ENCODE measurements at regions not wholly inside any gene's neighbourhood (a gene's known extent, or its start where the extent isn't known, plus 50 kb on each side); places are given as distances from the start of the nearest gene placed in this dataset.

GRCh38 chr2:120567128-120567527 is 168.5 kb upstream of the GLI2 start:
- no peak overlapping the region for H3K27ac ChIP-seq (ENCODE audit: low read depth, low read length)
- no peaks in the 10 kb centered on the region for H3K4me1 ChIP-seq (ENCODE audit: control insufficient read depth, low read length)
- H3K36me3 ChIP-seq (ENCODE audit: control insufficient read depth, low read length), result no peaks in the 10 kb centered on the region
- H3F3A ChIP-seq (ENCODE audit: control insufficient read depth, insufficient read depth), result no peaks in the 10 kb centered on the region
- H3K4me3 ChIP-seq (ENCODE audit: low read length), result no peak overlapping the region
- H3K27me3 ChIP-seq (ENCODE audit: control insufficient read depth, low read length), result no peaks in the 10 kb centered on the region
- no peak for TF ChIP-seq CTCF (IDR thresholded peaks at IDR 0.05; ENCODE audit: low read depth, low read length, poor library complexity, severe bottlenecking)
- no peak for TF ChIP-seq EZH2phosphoT487 (IDR thresholded peaks at IDR 0.05; ENCODE audit: borderline replicate concordance, low read length)
- no peaks in the 10 kb centered on the region for H3K9me3 ChIP-seq (ENCODE audit: control insufficient read depth, insufficient read depth, low read length)
- no peak overlapping the region for H3K4me2 ChIP-seq (ENCODE audit: low read length)
- H3K79me2 ChIP-seq (ENCODE audit: control insufficient read depth, low read length), result no peaks in the 10 kb centered on the region
- no peaks in the 10 kb centered on the region for H3K9me2 ChIP-seq (replicated peaks; ENCODE audit: control insufficient read depth, low read length)
- H4K20me1 ChIP-seq (ENCODE audit: control insufficient read depth, insufficient read depth, low read depth, low read length), result no peaks in the 10 kb centered on the region

- Histone ChIP-seq H3F3A (ENCODE audit: control insufficient read depth, insufficient read depth) (no peaks in the 10 kb centered on the region), H3K4me3 (ENCODE audit: low read length) (no peak overlapping the region), H3K4me1 (ENCODE audit: control insufficient read depth, low read length) (no peaks in the 10 kb centered on the region), H3K79me2 (ENCODE audit: control insufficient read depth, low read length) (no peaks in the 10 kb centered on the region), H3K4me2 (ENCODE audit: low read length) (no peak overlapping the region), H3K9me2 (replicated peaks; ENCODE audit: control insufficient read depth, low read length) (no peaks in the 10 kb centered on the region), H3K9me3 (ENCODE audit: control insufficient read depth, insufficient read depth, low read length) (no peaks in the 10 kb centered on the region), H3K27me3 (ENCODE audit: control insufficient read depth, low read length) (no peaks in the 10 kb centered on the region), H4K20me1 (ENCODE audit: control insufficient read depth, insufficient read depth, low read depth, low read length) (no peaks in the 10 kb centered on the region), H3K36me3 (ENCODE audit: control insufficient read depth, low read length) (no peaks in the 10 kb centered on the region), H3K27ac (ENCODE audit: low read depth, low read length) (no peak overlapping the region)
- no peak for TF ChIP-seq EZH2phosphoT487 (IDR thresholded peaks at IDR 0.05; ENCODE audit: borderline replicate concordance, low read length)
These were observed 167.3 kb upstream of the GLI2 start for GRCh38 chr2:120568089-120568974.

GRCh38 chr2:120568975-120569268 is 166.7 kb upstream of the GLI2 start:
- Histone ChIP-seq H3K36me3 (ENCODE audit: control insufficient read depth, low read length) (no peaks in the 10 kb centered on the region), H3K4me1 (ENCODE audit: control insufficient read depth, low read length) (no peaks in the 10 kb centered on the region), H3F3A (ENCODE audit: control insufficient read depth, insufficient read depth) (no peaks in the 10 kb centered on the region), H3K27me3 (ENCODE audit: control insufficient read depth, low read length) (no peaks in the 10 kb centered on the region), H3K4me3 (ENCODE audit: low read length) (no peak overlapping the region), H3K4me2 (ENCODE audit: low read length) (no peak overlapping the region), H3K9me3 (ENCODE audit: control insufficient read depth, insufficient read depth, low read length) (no peaks in the 10 kb centered on the region), H3K79me2 (ENCODE audit: control insufficient read depth, low read length) (no peaks in the 10 kb centered on the region), H4K20me1 (ENCODE audit: control insufficient read depth, insufficient read depth, low read depth, low read length) (no peaks in the 10 kb centered on the region), H3K9me2 (replicated peaks; ENCODE audit: control insufficient read depth, low read length) (no peaks in the 10 kb centered on the region), H3K27ac (ENCODE audit: low read depth, low read length) (no peak overlapping the region)
- no peak for TF ChIP-seq EZH2phosphoT487 (IDR thresholded peaks at IDR 0.05; ENCODE audit: borderline replicate concordance, low read length)
- no peak for TF ChIP-seq CTCF (IDR thresholded peaks at IDR 0.05; ENCODE audit: low read depth, low read length, poor library complexity, severe bottlenecking)

- Histone ChIP-seq H3K36me3 (ENCODE audit: control insufficient read depth, low read length) (no peaks in the 10 kb centered on the region), H3K27me3 (ENCODE audit: control insufficient read depth, low read length) (no peaks in the 10 kb centered on the region), H3K9me3 (ENCODE audit: control insufficient read depth, insufficient read depth, low read length) (no peaks in the 10 kb centered on the region), H3K79me2 (ENCODE audit: control insufficient read depth, low read length) (no peaks in the 10 kb centered on the region), H4K20me1 (ENCODE audit: control insufficient read depth, insufficient read depth, low read depth, low read length) (no peaks in the 10 kb centered on the region), H3K4me3 (ENCODE audit: low read length) (no peak overlapping the region), H3K9me2 (replicated peaks; ENCODE audit: control insufficient read depth, low read length) (no peaks in the 10 kb centered on the region), H3K4me1 (ENCODE audit: control insufficient read depth, low read length) (no peaks in the 10 kb centered on the region), H3K4me2 (ENCODE audit: low read length) (no peak overlapping the region), H3F3A (ENCODE audit: control insufficient read depth, insufficient read depth) (no peaks in the 10 kb centered on the region), H3K27ac (ENCODE audit: low read depth, low read length) (no peak overlapping the region)
- no peak for TF ChIP-seq EZH2phosphoT487 (IDR thresholded peaks at IDR 0.05; ENCODE audit: borderline replicate concordance, low read length)
- TF ChIP-seq CTCF (IDR thresholded peaks at IDR 0.05; ENCODE audit: low read depth, low read length, poor library complexity, severe bottlenecking), result no peak
These were observed 165.7 kb upstream of the GLI2 start for GRCh38 chr2:120570001-120570400.
